HG02981 (cell line): ENCODE measurements at regions not wholly inside any gene's neighbourhood (a gene's known extent, or its start where the extent isn't known, plus 50 kb on each side); places are given as distances from the start of the nearest gene placed in this dataset.

Source experiments
- ATAC-seq: cut with Tn5 transposase; IDR thresholded peaks from one replicate; pipeline ENCODE4 v1.9.1; 2021; ENCODE audit warnings: mild to moderate bottlenecking, moderate library complexity; ENCODE audit not compliant: unreplicated experiment

DNA sequence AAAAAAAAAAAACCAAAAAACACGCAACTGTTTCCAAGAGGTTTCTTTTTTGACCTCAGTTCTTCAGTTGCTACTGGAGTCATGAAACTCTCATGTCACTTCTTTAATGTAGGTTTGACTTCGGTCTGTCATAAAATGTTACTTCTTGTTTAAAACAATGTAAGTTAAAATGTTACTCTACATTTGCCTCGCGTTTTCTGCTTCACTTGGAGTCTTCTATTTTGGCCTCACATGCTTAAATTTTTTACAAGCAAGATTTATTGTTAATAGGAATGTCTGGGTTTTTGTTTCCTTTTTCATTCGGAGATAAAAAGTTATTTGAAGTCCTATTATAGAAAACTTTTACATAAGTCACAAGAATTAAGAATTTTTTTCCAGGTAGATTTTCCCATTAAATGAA, 880.2 kb downstream of the LTN1 start:
- no peak for ATAC-seq

DNA sequence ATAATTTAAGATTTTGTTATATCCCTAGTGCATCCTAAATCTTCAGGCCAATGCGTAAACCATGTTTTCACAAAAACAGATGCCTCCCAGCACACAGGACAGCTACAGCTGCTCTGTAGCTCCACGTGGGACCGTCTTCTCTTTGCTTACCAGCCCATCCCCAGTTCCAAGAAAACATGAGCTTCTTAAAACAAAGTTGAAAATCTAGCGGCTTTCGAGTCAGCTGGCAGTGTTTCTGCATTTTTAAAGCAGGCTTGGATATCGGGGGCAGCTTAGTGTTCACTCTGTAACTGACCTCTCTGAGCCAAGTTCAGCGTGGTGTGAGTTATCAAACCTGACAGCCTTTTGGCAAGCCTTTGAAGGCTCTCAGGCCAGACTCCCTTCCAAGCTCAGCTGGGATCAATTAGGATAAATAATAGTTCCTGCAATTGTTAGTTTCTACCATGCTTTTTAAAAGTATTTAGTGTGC, 881.5 kb downstream of the LTN1 start:
- no peak for ATAC-seq

DNA sequence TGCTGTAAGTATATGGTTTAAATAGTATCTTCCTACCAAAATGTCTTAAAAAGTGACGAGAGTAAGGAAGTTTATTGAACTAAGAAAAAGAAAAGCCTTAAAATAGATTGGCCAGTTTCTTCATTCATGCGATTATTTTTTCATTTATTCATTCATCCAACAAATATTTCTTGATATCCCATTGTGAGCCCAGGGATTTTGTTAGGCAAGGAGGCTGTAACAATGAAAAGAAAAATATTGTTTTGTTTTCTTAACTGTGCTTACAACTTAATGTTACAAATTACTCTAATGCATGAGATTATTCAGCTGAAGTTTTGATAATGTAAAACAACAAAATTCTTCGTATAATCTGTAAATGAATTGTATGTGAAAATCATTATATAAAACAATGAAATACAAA, 882.0 kb downstream of the LTN1 start:
- ATAC-seq, result no peak

DNA sequence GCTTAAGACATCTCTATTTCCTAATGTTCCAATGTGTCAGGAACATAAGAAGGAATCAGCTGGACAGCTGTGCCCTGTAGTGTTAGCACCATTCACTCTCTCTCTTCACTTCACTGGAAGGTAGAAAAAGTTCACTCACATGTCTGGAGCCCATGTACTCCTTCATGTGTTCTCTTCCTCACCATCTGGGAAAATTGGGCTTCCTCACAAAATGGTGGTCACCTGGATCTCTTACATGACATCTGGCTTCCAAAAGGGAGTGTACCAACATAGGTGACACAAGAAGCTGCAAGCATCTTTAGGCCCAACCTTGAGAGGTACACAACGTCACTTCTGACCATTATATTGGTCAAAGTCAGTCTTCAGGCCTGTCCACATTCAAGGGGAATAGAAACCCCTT, 882.6 kb downstream of the LTN1 start:
- no peak for ATAC-seq

DNA sequence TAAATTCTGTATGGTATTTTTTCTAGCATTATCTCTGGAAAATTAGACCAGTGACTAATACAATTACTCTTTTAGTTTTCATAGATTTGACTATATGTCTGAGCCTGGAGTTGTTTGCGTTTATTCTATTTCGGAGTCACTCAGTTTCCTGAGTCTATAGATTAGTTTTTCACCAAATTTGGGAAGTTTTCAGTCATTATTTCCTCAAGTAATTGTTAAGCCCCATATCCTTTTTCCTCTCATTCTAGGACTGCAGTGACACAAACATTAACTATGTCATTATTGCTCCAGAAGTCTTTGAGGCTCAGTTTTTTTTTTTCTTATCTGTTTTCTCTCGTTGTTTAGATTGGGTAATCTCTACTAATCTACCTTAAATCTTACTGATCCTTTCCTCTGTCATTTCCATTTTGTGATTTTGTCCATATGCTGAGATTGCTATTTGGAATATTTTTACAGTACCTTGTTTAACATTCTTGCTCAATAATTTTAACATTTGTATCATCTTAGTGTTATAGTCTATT, 886.2 kb downstream of the LTN1 start:
- no peak for ATAC-seq

DNA sequence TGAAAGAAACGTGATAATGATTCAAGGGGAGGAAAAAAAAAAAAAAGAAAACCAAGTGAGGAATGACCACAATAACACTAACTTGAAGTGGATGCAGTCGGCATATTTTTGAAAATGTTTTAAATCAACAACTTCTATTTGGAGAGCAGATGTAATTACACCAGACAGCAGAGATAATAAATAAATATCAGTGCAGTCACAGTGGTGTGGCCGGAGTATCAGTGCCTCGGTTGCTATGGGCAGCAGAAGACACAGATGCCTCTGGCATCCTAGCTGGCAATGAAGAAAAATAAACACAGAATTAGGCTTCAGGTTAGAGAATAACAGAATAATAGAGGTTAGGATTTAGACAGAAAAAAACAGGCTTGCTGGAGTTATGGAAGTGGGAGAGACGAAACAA, 888.3 kb downstream of the LTN1 start:
- no peak for ATAC-seq

DNA sequence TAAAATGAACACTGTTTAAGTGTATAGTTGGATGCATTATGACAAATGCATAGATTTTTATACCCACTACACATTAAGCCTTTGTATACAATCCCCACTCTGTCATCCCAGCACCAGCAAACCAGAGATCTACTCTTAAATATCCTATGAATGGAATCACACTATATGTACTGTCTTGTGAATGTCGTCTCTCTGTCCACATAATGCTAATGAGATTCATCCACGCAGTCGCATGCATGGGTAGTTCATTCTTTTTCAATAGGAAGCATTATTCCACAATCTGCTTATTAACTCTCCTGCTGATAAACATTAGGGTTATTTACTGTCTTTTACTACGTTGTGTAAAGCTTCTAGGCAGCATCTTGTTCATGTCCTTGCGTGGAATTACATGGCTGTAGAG, 892.3 kb downstream of the LTN1 start:
- ATAC-seq, result no peak

DNA sequence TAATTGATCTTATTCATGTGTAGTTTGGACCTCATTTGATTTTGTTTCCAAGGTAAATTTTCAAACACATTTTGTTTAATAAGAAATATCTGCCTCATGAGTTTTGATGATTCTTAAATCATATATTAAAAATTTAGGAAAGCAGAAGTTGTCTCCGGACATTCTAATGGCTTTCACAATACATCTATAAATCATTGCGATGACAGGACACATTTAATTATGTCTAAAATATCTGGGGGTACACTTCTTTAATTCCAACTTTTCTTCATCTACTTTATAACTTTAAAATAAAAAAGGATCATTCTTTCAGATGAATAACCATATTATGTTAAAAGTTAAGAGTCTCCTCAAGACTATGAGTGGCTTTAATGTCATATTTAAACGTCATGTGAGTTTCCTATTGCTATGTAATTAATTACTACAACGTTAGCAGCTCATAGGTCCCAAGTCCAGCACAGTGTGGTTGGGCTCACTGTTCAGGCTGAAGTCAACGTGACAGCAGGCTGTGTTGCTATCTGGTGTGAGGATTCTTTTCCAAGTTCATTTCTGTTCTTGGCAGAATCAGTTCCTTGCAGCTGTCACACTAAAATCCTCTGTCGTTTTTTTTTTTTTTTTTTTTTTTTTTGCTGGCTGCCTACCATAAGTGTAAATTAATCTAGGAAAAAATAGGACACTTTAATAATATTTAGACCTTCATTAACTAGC, 893.5 kb downstream of the LTN1 start:
- ATAC-seq, result no peak

DNA sequence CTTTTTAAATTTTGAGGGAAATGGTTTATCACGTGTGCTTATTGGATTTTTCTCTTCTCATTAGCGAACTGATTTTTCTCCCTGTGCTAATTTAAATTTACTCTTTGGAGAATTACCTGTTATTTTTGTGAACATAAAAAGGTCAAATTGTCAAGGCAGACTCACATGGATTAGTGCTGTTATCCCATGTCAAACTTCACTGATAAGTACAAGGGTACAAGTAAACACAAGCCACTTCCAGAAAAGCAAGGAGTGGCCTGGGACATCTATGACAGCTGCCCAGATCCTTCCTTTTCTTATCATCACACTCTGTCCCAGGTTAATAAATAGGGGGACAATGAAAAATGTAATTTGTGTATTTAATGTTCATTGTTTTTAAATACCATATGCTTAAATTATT, 901.2 kb downstream of the LTN1 start:
- ATAC-seq, result no peak

DNA sequence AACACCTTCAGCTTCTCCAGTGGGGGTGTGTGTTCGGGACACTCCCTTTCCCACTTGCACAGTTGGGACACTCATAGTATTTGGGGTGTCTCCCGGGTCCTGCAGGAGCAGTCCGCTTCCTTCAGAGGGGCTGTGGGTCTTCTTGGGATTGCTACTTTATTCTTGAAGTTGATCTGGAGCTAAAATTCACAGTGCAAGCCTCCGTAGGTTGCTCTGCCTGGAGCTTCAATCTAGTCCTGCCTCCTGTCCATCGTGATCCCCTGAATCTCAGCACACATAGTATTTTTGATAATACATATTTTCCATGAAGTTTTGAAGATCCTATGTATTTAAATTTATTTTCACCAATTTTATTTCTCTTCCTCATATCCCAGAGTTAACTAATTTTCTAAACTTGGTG, 902.1 kb downstream of the LTN1 start:
- no peak for ATAC-seq

DNA sequence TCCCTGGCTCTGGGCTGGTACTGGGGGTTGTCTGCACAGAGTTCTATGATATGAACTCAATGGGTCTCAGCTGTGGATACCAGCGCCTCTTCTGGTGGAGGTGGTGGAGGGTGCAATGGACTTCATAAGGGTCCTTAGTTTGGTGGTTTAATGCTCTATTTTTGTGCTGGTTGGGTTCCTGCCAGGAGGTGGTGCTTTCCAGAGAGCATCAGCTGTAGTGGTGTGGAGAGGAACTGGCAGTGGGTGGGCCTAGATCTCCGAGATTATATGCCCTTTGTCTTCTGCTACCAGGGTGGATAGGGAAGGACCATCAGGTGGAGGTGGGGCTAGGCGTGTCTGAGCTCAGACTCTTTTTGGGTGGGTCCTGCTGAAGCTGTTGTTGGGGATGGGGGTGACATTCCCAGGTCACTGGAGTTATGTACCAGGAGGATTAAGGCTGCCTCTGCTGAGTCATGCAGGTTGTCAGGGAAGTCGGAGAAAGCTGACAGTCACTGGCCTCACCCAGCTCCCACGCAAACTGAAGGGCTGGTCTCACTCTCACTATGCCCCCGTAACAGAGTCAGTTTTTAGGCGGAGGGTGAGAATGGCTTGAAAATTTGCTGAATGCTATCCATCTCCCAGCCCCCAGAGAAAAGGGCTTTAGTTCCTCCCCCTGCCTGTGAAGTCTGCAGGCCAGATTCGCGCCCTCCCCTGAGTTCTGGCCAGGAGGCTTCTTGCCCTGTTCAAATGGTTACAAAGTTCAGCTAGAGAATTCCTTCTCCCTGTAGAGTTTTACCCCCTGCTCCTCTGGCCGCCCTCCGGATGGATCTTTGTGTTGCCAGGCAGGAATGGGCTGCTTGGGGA, 902.9 kb downstream of the LTN1 start:
- ATAC-seq, result no peak

DNA sequence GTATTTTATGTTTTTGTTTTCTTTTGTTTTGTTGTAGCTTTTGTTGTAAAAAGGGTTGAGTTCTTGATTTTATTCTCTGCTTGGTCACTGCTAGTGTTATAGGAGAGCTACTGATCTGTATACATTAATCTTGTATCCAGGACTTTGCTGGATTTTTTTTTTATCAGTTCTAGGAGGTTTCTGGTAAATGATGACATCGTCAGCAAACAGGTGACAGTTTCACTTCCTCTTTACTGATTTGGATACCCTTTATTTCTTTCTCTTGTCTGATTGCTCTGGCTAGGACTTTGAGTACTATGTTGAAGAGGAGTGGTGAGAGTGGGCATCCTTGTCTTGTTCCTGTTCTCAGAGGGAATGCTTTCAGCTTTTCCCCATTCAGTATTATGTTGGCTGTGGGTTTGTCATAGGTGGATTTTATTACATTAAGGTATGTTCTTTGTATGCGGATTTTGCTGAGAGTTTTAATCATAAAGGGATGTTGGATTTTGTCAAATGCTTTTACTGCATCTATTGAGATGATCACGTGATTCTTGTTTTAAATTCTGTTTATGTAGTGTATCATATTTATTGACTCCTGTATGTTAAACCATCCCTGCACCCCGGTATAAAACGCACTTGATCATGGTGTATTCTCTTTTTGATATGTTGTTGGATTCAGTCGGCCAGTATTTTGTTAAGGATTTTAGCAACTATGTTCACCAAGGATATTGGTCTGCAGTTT, 905.7 kb downstream of the LTN1 start:
- ATAC-seq, result no peak

DNA sequence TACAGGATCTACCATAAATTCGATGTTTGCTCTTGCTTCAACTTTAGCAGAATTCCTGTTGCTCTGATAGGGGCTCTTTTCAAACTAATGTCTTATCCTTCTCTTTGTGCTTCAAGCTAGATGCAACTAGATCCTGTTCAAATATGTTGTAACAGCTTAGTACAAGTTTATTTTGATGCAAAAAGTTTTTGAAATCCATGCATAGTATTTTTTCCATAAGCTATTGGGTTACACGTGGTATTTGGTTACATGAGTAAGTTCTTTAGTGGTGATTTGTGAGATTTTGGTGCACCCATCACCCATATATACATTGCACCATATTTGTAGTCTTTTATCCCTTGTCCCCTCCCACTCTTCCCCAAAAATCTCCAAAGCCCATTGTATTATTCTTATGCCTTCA, 907.7 kb downstream of the LTN1 start:
- ATAC-seq, result no peak

DNA sequence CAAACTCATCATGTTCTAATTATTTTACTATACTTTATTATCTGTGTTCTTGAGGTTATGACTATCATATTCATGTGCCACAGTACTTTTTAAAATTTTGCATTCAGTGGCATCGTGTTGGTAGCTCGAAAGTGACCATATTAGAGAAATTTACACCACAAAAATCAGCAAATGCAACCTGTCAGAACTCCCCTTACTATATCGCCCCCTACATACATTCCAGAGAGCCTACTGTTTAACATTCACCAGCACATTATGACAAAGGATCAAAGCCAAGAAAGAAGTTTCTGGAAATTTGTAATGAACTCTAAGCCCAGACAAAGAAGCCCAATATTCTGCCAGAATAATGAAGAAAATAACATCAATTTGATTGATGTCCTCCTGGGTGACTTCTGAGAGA, 909.3 kb downstream of the LTN1 start:
- no peak for ATAC-seq

DNA sequence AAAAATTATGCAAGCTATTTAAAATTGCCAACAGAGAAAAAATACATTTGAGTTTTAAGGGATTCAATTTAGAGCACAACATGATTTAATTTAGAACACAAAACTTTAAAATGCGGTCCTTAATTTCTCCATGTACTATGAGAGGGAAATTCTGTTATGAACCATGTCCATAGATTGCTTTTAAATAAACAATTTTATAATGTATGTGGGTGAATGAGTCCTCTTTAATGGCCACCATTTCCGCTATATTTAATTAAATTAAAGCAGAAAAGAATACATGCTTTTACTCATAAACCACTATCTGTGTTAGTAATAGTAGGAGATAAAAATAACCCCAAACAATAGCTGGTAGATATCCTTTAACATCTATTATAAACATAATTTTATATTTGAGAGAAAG, 914.6 kb downstream of the LTN1 start:
- ATAC-seq, result no peak

DNA sequence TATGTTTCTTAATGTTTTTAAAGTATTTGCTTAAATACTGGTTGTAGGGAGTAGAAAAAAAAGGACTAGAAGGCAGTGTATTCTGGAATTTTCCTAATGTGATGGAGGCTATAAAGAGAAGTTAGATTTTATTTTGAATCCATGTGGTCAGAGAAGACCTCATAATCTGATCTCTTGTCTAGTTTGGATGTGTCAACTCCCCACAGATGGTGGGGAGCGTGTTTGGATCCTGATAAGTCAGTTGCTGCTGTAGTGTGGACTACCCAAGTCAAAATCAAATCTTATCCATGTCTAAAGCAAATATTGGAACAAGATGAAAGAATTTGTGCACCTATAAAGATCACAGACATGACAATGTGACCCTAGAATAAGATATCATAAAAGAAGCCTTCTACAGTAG, 918.0 kb downstream of the LTN1 start:
- no peak for ATAC-seq

DNA sequence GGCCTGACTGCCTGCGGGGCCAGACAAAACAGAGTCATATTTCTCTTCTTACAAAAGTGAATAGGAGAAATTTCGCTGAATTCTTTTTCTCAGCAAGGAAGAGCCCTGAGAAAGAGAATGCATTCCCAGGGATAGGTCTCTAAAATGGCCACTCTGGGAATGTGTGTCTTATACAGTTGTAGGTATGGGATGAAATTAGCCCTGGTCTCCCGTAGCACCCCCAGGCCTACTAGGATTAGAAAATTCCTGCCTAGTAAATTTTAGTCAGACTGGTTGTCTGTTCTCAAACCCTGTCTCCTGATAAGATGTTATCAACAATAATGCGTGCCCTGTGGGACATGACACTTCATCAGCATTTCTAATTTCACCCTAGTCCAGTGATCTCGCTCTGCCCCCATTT, 920.1 kb downstream of the LTN1 start:
- no peak for ATAC-seq

DNA sequence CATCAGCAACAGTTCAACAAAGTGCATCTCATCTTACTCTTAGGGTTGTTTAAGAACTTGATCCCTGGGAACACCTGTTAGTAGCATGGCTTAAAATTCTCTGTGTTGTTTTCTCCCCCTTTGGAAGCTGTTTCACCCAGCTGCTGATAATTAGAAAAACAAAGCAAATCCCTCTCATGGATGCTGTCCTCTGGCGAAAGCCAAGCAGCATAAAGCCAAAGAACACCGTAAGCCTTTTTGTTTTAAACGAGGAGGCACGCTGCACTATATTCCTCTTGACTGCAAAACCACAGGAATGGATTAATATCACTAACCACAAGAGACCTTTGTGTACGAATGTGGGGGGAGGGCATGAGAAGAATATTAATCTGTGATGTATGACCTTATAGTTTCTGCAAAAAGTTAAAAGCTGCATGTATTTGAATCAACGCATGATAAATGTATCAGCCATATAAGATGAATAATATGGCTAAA, 923.2 kb downstream of the LTN1 start:
- no peak for ATAC-seq

DNA sequence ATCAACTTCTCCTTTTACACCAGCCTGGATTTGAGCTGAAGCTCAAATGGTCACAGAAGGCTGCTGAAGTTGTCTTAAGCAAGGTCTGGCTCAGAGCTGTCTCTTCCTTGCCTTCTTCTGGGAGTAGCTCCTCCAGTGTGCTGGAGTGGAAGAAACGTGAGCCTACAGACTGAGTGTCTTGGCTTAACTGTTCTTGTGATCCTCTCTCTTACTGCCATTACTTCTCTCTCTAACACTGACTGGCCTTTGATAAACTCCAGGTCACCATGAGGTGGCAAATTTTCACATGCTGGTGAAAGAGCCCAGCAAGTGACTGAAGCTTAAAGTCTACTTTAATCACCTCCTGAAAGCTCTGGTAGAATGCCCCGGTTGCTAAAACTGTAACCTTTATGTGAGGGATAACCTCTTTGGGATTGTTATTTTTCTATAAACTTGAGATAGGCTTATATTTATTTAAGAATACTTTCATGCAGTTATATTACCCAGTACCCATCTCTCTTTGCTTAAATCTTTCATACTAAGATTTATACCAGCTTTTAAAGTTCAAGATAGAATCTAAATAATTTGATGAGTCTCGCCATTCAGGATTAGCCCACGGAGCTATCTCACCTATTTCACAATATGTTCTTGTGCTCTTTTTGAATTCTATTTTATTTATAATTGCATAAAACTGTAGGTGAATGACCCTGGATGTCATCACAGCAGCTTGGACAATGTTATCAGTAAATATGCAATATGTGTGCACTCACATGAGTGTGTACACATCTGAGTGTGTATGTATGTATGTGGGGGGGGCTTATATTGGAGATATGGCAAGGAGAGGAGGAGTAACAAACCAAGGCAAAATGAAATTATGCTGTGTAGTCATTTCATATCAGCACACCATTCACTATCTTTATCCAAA, 924.0 kb downstream of the LTN1 start:
- ATAC-seq, result no peak

DNA sequence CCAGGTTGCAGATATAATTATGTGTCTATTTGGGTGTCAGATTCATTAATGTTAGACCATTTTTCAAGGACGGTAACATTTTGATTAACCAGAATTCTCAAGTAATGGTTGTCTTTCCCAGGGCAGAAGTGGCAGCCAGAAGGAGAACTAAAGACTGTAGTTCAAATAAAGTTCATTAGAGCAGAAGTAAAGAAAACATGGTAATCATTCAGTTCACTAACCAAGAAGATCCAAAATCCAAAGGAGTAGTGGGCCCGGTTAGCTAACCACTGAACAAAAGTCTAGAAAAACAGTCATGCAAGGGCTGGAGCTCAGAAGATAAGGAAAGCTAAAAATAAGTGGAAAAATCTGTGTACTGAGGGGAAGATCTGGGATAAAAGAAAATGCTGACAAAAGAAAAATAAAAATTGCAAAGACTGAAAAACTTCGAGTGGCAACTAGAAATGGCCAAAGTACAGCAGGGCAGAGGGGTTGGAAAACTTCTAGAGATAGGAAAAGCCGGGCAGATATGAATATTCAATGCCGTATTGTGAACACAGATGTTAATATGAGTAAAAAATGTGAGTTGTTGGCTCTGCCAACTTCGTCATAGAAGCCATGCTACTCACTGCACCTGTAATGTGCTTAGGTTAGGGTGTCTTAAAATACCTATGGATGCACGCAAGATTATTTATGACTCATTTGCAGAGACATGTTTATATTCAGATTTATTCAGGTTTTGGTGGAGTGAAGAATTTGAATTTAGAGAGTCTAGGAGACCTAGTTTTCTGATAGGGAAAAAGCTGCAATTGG, 925.9 kb downstream of the LTN1 start:
- no peak for ATAC-seq
